ENCODE measurements at regions not wholly inside any gene's neighbourhood (a gene's known extent, or its start where the extent isn't known, plus 50 kb on each side); places are given as distances from the start of the nearest gene placed in this dataset.

GRCh38 chr13:105774739-105775460 lies 760.6 kb downstream of the EFNB2 start:
- Histone ChIP-seq H3K36me3 (ENCODE audit: insufficient read depth, low read length) (no peaks in the 10 kb centered on the region), H3K79me2 (ENCODE audit: insufficient read depth, low read length) (no peaks in the 10 kb centered on the region), H3K4me3 (ENCODE audit: low read depth in 1 of 2, low read length in 2 of 2) (peak overlapping the region in 1 of 2 experiments; percentile 30; a peak in 2 of 4 replicates), H3K27me3 (ENCODE audit: insufficient read depth, low read length, poor library complexity) (no peaks in the 10 kb centered on the region), H3K4me1 (ENCODE audit: insufficient read depth, low read length) (peaks cover 52% of the 10 kb centered on the region), H2AFZ (ENCODE audit: low read depth, low read length) (peak overlapping the region; percentile 79), H4K20me1 (ENCODE audit: insufficient read depth, low read length) (no peaks in the 10 kb centered on the region), H3K9ac (ENCODE audit: low read depth, low read length) (peak overlapping the region; percentile 51), H3K4me2 (ENCODE audit: insufficient read depth, low read length) (peak overlapping the region; percentile 61), H3K27ac (ENCODE audit: low read length) (peak overlapping the region; percentile 92), H3K9me3 (ENCODE audit: insufficient read depth, low read length, severe bottlenecking) (no peaks in the 10 kb centered on the region)
- peak; percentile 40 for DNase-seq
- no peak for TF ChIP-seq EZH2 (IDR thresholded peaks at IDR 0.05; ENCODE audit: borderline replicate concordance, low read depth, low read length, severe bottlenecking)
- no peak for TF ChIP-seq CTCF (IDR thresholded peaks at IDR 0.05; ENCODE audit: borderline replicate concordance, extremely low read depth, low read length, poor library complexity, severe bottlenecking)
- peak; percentile 35 for ATAC-seq (ENCODE audit: insufficient read depth, low read depth)

GRCh38 chr13:105773863-105774538 lies 761.5 kb downstream of the EFNB2 start:
- peak overlapping the region; percentile 79 for H2AFZ ChIP-seq (ENCODE audit: low read depth, low read length)
- peak; percentile 92 for ATAC-seq (ENCODE audit: insufficient read depth, low read depth)
- DNase-seq = peak; percentile 82

GRCh38 chr13:105773241-105773640 lies 762.2 kb downstream of the EFNB2 start:
- Histone ChIP-seq H3K27ac (ENCODE audit: low read length) (peak overlapping the region; percentile 92), H3K79me2 (ENCODE audit: insufficient read depth, low read length) (no peaks in the 10 kb centered on the region), H3K9me3 (ENCODE audit: insufficient read depth, low read length, severe bottlenecking) (no peaks in the 10 kb centered on the region), H3K9ac (ENCODE audit: low read depth, low read length) (peak overlapping the region; percentile 51), H2AFZ (ENCODE audit: low read depth, low read length) (peak overlapping the region; percentile 79), H4K20me1 (ENCODE audit: insufficient read depth, low read length) (no peaks in the 10 kb centered on the region), H3K4me1 (ENCODE audit: insufficient read depth, low read length) (peaks cover 52% of the 10 kb centered on the region), H3K4me2 (ENCODE audit: insufficient read depth, low read length) (peak overlapping the region; percentile 61), H3K4me3 (ENCODE audit: low read depth in 1 of 2, low read length in 2 of 2) (no peak overlapping the region), H3K36me3 (ENCODE audit: insufficient read depth, low read length) (no peaks in the 10 kb centered on the region), H3K27me3 (ENCODE audit: insufficient read depth, low read length, poor library complexity) (no peaks in the 10 kb centered on the region)
- ATAC-seq (ENCODE audit: insufficient read depth, low read depth) = peak; percentile 35; the same call in 2 of the 3 replicates
- peak; percentile 35 for DNase-seq
- TF ChIP-seq CTCF (IDR thresholded peaks at IDR 0.05; ENCODE audit: borderline replicate concordance, extremely low read depth, low read length, poor library complexity, severe bottlenecking) (no peak), EZH2 (IDR thresholded peaks at IDR 0.05; ENCODE audit: borderline replicate concordance, low read depth, low read length, severe bottlenecking) (no peak)

More at GRCh38 chr13:105773863-105774538, 761.5 kb downstream of the EFNB2 start:
- H3K4me1 ChIP-seq (ENCODE audit: insufficient read depth, low read length) = peaks cover 52% of the 10 kb centered on the region
- H3K4me3 ChIP-seq (ENCODE audit: low read depth in 1 of 2, low read length in 2 of 2) = peak overlapping the region in 1 of 2 experiments; percentile 30; a peak in 2 of 4 replicates
- H3K79me2 ChIP-seq (ENCODE audit: insufficient read depth, low read length) = no peaks in the 10 kb centered on the region
- no peaks in the 10 kb centered on the region for H4K20me1 ChIP-seq (ENCODE audit: insufficient read depth, low read length)
- H3K27me3 ChIP-seq (ENCODE audit: insufficient read depth, low read length, poor library complexity) = no peaks in the 10 kb centered on the region
- peak overlapping the region; percentile 51 for H3K9ac ChIP-seq (ENCODE audit: low read depth, low read length)
- H3K4me2 ChIP-seq (ENCODE audit: insufficient read depth, low read length) = peak overlapping the region; percentile 61
- TF ChIP-seq CTCF (IDR thresholded peaks at IDR 0.05; ENCODE audit: borderline replicate concordance, extremely low read depth, low read length, poor library complexity, severe bottlenecking) = peak; percentile 1
- TF ChIP-seq EZH2 (IDR thresholded peaks at IDR 0.05; ENCODE audit: borderline replicate concordance, low read depth, low read length, severe bottlenecking) = no peak
- H3K36me3 ChIP-seq (ENCODE audit: insufficient read depth, low read length) = no peaks in the 10 kb centered on the region
- H3K27ac ChIP-seq (ENCODE audit: low read length) = peak overlapping the region; percentile 92
- no peaks in the 10 kb centered on the region for H3K9me3 ChIP-seq (ENCODE audit: insufficient read depth, low read length, severe bottlenecking)
